Left ventricle myocardium inferior (tissue), 1 donor: ENCODE measurements at regions not wholly inside any gene's neighbourhood (a gene's known extent, or its start where the extent isn't known, plus 50 kb on each side); places are given as distances from the start of the nearest gene placed in this dataset.

Experiments used
- DNase-seq: peaks from one replicate; pipeline ENCODE4 v3.0.0-alpha.2; 2020
- H3K27ac ChIP-seq: fragments of 200-600 bp; replicated peaks from 2 replicates; pipeline ENCODE4 v1.8.0; 2021
- H3K27me3 ChIP-seq: fragments of 200-600 bp; 2 replicates; pipeline ENCODE4 v1.8.0; 2021; ENCODE audit warnings: low read depth
- H3K36me3 ChIP-seq: fragments of 200-600 bp; 2 replicates; pipeline ENCODE4 v1.8.0; 2021
- H3K4me1 ChIP-seq: fragments of 200-600 bp; 2 replicates; pipeline ENCODE4 v1.8.0; 2021
- H3K4me3 ChIP-seq: fragments of 200-600 bp; 2 replicates; pipeline ENCODE4 v1.8.0; 2021; ENCODE audit warnings: mild to moderate bottlenecking, moderate library complexity
- H3K9me3 ChIP-seq: fragments of 200-600 bp; replicated peaks from 2 replicates; pipeline ENCODE4 v1.8.0; 2021
- intact Hi-C: fragments of 100-400 bp; cut with micrococcal nuclease; formaldehyde crosslinking; loops from one replicate; pipeline ENCODE4 v1.11.0; 2022
- TF ChIP-seq, protein P1 (sequence below): fragments of 200-600 bp; IDR thresholded peaks from 2 replicates; pipeline ENCODE4 v1.8.0; 2021; ENCODE audit warnings: antibody characterized with exemption, mild to moderate bottlenecking, borderline replicate concordance
- donor health status: DM: no; HTN: yes; CAD: no; lungs with severe emphysema.

DNA sequence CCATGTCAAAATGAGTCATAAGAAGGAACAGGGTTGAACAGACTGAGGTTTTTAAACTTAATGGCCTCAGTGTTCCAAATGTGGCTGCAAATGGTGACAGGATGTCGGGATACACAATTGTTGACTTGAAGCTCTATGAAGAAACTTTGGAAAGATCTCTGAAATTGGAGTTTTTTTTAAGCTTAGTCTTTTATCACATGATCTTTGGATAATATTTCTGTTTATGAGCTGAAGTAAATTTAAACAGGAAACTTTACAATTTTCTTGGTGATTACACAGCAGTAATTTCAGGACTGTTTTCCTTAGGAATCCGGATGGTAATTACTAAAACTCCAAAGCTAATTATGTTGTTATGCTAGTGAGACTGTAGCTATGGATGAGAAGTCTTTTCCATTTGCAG lies 199.1 kb upstream of the NRXN1 start:
- no peaks in the 10 kb centered on the region for H3K4me1 ChIP-seq
- H3K27me3 ChIP-seq: no peaks in the 10 kb centered on the region
- H3K27ac ChIP-seq: no peak overlapping the region
- no peak for DNase-seq
- H3K36me3 ChIP-seq: no peaks in the 10 kb centered on the region
- intact Hi-C loops: no loop called here
- no peak overlapping the region for H3K4me3 ChIP-seq
- peaks cover 5% of the 10 kb centered on the region for H3K9me3 ChIP-seq
- TF ChIP-seq, protein P1, sequence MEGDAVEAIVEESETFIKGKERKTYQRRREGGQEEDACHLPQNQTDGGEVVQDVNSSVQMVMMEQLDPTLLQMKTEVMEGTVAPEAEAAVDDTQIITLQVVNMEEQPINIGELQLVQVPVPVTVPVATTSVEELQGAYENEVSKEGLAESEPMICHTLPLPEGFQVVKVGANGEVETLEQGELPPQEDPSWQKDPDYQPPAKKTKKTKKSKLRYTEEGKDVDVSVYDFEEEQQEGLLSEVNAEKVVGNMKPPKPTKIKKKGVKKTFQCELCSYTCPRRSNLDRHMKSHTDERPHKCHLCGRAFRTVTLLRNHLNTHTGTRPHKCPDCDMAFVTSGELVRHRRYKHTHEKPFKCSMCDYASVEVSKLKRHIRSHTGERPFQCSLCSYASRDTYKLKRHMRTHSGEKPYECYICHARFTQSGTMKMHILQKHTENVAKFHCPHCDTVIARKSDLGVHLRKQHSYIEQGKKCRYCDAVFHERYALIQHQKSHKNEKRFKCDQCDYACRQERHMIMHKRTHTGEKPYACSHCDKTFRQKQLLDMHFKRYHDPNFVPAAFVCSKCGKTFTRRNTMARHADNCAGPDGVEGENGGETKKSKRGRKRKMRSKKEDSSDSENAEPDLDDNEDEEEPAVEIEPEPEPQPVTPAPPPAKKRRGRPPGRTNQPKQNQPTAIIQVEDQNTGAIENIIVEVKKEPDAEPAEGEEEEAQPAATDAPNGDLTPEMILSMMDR: no peak

DNA sequence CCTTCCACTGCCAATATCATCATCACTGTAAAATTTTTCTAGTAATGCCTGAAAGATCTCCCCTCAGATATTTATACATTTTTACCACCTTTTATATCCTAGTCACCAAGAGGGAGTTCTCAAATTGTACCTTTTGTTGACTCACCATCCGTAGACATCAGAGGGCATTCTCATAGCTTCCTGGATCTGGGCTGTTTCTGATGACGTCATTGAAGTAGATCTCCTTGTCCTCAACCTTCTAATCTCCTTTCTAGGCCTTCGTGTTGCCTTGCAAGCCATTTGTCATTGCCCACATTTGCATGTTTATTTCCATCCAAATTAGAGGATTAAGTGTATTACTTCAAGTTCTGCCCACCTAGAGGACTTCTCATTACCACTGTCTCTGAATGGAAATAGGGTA lies 193.4 kb upstream of the NRXN1 start:
- Histone ChIP-seq H3K9me3 (peaks cover 5% of the 10 kb centered on the region), H3K27ac (no peak overlapping the region), H3K27me3 (no peaks in the 10 kb centered on the region), H3K4me1 (no peaks in the 10 kb centered on the region), H3K36me3 (no peaks in the 10 kb centered on the region), H3K4me3 (no peak overlapping the region)
- TF ChIP-seq, protein P1: no peak
- DNase-seq: no peak
- intact Hi-C loops: no loop called here

DNA sequence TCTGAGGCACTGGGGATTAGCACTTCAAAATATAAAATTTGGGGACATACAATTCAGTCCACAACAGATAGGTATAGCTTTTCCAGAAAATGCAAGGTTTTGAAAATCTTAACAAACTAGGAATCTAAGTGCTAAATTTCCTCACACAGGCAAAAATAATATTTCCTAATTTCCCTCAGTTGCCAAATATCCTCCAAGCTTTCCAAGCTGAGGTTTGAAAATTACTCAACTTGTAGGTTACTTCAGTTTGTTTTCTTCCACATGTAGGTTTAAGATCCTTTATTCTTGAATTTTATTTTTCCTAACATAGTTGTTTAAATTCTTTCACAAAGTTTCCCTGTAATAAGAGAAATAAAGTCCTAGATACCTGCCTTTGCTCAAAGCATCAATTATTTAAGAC lies 192.9 kb upstream of the NRXN1 start:
- DNase-seq: no peak
- Histone ChIP-seq H3K27ac (no peak overlapping the region), H3K9me3 (peaks cover 5% of the 10 kb centered on the region), H3K4me1 (no peaks in the 10 kb centered on the region), H3K36me3 (no peaks in the 10 kb centered on the region), H3K4me3 (no peak overlapping the region), H3K27me3 (no peaks in the 10 kb centered on the region)
- intact Hi-C loops: no loop called here
- TF ChIP-seq, protein P1: no peak

DNA sequence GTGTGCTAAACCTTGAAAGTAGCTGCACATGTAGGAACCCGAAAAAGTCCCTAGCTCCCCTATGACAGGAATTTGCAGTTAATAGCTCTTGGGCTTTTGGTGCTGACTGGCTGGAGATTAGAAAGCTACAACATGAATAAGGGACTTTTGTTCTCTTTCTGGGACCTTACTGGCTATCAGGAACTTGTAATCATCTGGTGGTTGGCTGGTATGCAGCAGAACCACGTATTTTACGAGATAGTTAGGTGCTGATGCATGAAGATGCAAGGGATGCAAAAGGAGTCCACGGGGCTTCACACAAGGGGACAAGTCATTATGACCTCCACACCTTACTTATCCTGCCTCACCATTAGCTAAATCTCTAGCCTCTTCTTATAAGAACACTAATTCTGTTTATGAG lies 190.2 kb upstream of the NRXN1 start:
- no peak overlapping the region for H3K4me3 ChIP-seq
- H3K27ac ChIP-seq: no peak overlapping the region
- TF ChIP-seq, protein P1: no peak
- H3K36me3 ChIP-seq: no peaks in the 10 kb centered on the region
- no peaks in the 10 kb centered on the region for H3K4me1 ChIP-seq
- H3K9me3 ChIP-seq: no peaks in the 10 kb centered on the region
- H3K27me3 ChIP-seq: no peaks in the 10 kb centered on the region
- intact Hi-C loops: no loop called here
- DNase-seq: no peak

DNA sequence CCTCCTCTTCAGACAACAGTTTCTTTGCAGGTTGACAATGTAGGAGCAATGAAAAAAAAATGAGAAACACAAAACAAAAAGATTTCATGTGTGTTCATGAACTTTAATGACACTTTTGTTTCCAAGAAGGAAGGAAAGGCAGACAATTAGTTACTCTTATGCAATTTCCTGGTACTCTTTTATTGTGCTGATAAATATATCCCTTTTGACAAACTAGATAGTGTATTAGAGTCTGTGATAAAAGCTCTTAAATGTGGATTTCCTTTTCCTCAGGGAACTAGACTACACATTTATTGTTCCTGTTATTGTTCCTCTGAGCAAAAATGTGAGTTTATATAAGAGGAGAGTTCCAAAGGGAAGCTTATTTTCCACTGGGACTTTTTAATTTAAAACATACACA lies 188.7 kb upstream of the NRXN1 start:
- no peak overlapping the region for H3K4me3 ChIP-seq
- no peak for DNase-seq
- no peaks in the 10 kb centered on the region for H3K36me3 ChIP-seq
- intact Hi-C loops: no loop called here
- TF ChIP-seq, protein P1: no peak
- no peak overlapping the region for H3K27ac ChIP-seq
- no peaks in the 10 kb centered on the region for H3K27me3 ChIP-seq
- H3K9me3 ChIP-seq: no peaks in the 10 kb centered on the region
- no peaks in the 10 kb centered on the region for H3K4me1 ChIP-seq

DNA sequence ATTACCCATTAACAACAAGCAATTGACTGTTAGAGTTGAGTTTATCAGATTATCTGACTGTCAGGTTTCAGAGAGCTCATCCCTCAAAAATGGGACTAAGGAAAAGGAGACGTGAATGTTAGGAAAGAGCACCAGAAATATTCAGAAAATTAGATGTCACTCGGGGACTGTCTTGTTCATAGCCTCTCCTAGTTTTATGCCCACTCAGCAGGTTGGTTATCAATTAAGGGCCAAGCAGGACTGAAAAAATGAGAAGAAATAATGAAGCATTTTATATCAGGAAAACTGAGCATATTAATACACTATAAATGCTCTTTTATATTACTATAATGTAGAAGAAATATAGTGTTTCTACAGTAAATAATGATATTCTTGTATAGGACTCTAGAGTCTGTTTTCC lies 188.1 kb upstream of the NRXN1 start:
- no peaks in the 10 kb centered on the region for H3K4me1 ChIP-seq
- no peak overlapping the region for H3K4me3 ChIP-seq
- no peaks in the 10 kb centered on the region for H3K27me3 ChIP-seq
- H3K9me3 ChIP-seq: no peaks in the 10 kb centered on the region
- intact Hi-C loops: no loop called here
- DNase-seq: no peak
- H3K36me3 ChIP-seq: no peaks in the 10 kb centered on the region
- TF ChIP-seq, protein P1: no peak
- no peak overlapping the region for H3K27ac ChIP-seq
